HG02571 (cell line): ENCODE measurements at regions not wholly inside any gene's neighbourhood (a gene's known extent, or its start where the extent isn't known, plus 50 kb on each side); places are given as distances from the start of the nearest gene placed in this dataset.

Source experiments
- ATAC-seq: cut with Tn5 transposase; IDR thresholded peaks from one replicate; pipeline ENCODE4 v1.9.1; 2021; ENCODE audit warnings: mild to moderate bottlenecking, moderate library complexity; ENCODE audit not compliant: unreplicated experiment

DNA sequence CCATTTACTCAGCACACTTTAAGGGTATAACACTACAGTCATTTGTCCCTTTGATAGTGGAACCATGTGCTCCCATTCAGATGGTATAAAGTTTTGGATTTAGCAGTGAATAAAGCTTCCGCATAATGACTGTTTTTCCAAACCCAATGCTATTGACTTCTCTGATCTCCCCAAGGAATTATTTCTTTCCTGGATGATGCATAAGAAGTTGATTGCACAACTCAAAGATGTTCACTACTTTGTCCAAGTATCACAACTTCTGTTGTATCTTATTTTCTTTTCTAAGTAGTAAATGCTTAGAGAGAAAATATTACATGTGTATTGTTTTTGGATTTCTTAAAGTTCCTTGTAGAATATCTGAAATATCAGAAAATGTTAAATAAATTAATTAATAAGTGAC is 300.2 kb downstream of the GPM6A start:
- no peak for ATAC-seq

DNA sequence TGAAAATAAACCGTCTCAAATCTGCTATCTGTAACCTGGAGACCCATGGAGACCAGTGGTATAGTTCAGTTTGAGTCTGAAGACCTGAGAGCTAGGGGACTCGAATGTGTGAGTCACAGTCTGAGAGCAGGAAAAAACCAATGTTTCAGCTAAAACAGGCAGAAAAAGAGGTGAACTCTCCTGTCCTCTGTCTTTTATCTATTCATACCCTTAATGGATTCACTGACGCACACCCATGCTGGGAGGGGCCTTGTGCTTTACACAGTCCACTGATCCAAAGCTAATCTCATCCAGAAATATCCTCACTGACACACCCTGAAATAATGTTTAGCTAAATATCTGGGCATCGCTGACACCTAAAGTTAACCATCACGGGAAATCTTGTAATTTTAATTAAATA is 297.9 kb downstream of the GPM6A start:
- ATAC-seq = no peak

DNA sequence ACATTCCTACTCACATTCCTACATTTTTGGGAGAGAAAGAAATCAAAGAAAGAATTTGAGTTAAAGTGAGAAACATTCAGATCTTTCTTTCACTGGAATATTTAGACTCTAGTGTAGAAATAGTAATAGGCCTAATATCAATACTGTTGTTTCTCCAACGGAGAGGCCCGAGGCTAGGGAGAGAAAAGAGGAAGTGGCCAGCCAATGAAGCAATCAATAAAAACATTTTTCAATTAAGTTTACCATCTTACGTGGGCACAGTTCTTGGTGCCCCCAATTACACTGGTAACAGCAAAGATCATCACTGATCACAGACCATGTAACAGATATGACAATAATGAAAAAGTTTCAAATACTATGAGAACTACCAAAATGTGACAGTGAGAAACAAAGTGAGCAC is 281.4 kb downstream of the GPM6A start:
- no peak for ATAC-seq

DNA sequence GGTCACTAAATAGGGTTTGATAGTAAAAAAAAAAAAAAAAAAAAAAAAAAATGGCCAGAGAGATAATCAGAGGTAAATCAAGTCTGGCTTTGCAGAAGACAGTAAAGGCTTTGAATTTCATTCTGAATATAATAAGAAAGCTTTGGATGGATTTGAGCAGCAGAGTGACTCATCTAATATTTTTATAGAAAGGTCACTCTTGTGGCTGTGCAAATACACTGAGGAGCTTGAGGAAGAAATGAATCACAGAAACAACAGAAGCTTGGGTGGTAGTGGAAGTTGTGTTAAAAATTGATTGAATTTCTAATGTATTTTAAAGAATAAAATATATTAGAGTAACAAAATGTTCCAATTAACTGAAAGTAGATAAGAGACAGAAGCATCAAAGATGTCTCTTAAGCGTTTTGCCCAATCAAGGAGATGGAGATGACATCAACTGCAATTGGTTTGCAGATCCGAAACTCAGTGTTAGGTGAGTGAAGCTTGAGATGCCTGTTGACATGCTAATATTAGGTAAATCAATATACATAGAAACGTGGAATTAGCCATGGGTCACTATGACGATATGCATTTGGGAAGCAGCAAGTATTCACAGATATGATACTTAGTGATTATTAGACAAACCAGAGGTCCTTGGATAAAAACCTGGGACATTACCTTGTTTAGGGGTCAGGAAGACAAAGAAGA is 280.5 kb downstream of the GPM6A start:
- ATAC-seq = no peak

DNA sequence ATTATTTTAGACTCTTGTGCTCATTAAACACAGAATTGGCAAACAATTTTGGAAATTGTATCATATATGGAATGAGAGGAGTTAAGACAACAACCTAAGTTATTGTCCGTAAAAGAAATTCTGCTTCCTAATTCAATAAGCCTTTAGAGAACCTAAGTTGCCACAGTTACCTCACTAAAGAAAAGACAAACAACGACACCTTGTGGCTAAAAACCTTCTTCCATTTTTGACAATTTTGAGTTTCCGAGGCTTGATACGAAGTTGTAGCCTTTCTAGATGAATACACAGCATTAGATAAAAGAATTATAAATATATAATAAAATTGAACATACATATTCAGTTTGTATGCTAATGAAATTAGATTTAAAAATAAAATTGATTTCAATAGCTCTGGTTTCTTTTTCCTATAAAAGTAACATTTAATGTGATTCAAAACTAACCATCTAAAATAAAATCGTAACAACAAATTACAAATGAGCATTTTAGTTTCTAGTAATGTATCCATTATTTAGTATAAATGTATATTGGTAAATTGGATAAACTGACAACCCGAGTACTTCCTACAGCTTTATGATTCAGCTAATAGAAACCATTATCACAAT is 275.1 kb downstream of the GPM6A start:
- ATAC-seq = peak; percentile 56

DNA sequence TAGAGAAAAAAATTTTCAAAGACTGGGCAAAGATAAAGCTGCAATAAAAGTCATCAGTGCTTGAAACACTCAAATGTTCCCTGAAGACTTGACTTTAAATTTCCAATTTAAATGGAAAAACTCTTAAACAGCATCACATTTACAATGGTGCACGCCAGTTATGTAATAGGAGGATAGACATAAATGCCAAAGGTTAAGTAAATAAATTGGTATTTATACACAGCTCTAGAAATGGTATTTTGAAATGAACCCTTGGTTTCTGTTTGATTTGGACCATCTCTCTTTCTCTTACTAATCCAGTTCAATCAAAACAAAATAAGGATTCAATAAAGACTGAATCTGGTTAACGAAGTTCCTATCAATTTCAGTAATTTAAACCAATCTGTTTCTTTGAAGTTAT is 272.6 kb downstream of the GPM6A start:
- no peak for ATAC-seq

DNA sequence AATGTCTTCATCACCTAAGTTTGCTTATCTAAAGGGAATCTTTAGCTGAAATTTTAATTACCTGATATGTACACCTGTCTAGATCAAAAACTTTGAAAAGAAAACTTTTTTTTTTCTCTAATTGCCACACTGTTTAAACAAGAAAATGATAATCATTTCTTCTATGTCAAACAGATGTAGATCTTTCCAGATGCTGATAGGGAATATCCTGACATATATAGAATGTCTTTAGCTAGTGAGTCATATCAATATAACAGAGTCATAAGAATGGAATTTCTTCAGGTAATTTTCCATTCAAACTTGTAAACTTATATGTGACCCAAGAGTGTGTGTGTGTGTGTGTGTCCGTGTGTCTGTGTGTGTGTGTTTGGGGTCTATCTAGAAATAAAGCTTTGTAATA is 271.9 kb downstream of the GPM6A start:
- no peak for ATAC-seq

DNA sequence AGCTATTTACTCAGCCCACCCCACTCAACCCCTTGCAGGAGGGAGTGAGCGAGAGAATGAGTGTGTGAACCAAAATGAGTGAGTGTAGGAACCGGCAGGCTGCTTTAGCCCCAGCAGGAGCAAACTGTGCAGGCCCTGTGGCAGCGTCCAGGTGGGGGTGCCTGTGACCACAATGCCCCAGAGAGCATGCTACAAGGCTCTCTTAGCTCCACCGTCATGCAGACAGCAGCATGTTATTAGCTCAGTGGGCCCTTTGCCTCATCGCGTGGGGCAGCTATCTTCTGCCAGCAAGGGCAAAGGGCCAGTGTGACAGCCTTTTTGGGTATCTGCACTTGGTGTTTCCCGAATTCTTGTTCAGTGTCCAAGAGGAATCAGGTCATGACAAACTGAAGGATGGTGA is 271.3 kb downstream of the GPM6A start:
- ATAC-seq = no peak

DNA sequence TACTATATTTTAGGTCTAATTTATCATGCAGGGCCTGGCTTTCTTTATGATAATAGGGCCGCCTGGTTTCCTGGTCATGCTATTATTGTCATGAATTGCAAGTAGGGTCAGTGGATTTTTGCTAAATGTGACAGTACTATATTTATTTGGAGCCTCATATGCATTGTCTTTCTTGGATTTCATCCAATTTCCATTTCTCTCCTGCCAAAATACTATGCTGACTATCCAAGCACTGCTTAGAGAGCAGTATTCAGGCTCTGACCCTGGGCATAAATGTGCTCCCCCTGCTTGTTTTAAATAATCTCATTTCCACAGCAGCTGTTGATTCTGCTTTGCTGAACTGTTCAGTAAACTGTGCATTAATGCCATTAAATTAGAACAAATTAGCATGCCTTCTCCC is 269.3 kb downstream of the GPM6A start:
- ATAC-seq = no peak

DNA sequence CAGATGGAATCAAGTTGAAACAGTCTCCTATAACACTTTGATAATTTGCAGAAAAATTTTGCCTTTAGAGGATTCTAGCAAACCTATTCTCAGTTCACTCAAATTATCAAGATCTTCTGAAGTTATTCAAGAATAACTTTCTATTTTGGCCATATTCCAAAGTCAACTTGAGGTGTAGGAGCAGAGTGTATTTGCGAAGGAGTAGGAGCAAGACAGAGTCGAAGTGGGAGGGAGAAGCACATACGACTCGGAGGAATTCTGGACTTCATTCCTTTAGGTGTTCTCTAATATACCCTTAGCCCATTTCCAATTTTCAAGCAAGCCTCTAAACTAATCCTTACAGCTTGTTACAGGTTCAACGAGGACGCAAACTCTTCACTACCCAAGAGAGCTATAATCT is 252.9 kb downstream of the GPM6A start:
- ATAC-seq = no peak

DNA sequence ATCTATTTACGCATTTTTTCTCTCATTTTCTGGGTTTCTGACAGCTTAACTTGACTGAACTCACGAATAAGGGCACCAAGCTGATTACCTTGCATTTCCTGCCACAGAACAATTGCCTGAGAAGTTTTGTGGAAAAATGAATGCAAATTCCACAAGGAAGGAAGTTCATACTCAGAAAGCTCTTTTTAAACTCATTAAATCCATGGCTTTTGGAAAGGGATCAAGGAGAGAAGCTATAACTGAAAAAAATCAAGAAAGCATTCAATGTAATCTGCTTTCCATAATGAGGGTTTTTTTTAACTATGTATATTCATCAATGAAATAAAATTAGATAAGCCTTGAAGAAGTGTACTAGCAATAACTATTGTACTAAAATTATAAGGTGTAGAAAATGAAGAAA is 252.5 kb downstream of the GPM6A start:
- ATAC-seq = no peak

DNA sequence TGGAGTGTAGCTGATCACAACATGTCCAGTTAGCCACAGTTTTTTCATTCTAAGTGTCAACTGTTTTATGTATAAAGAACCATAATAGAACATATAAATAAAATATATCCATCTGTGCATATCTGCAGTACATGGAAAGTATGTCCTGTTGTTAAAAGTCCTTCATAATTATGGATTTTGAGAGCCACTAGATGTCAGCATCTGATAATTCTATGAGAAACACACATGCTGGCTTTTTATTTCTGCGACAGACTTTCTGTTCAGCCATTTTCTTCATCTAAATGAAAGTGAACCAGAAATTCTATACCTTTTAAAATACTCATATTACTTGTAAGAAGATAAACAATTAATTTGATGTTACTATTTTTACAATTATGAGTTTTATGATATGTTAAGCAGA is 251.5 kb downstream of the GPM6A start:
- no peak for ATAC-seq

DNA sequence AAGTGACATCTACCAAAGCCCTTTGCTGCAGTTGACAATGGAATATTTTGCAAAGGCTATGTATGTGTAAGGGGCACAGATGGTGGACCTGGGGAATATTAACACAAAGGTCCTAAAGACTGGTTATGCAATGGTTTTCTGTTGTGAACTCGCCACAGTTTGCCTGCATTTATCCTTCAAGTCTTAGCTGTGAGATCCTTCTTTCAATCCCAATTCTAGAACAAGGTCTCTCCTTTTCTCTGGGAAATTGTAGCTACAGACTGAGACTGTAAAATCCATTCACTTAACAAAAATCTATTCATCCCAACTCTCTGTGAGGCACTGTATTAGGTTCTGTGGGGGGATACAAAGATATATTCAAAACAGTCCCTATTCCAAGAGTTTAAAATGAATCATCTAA is 250.4 kb downstream of the GPM6A start:
- no peak for ATAC-seq

DNA sequence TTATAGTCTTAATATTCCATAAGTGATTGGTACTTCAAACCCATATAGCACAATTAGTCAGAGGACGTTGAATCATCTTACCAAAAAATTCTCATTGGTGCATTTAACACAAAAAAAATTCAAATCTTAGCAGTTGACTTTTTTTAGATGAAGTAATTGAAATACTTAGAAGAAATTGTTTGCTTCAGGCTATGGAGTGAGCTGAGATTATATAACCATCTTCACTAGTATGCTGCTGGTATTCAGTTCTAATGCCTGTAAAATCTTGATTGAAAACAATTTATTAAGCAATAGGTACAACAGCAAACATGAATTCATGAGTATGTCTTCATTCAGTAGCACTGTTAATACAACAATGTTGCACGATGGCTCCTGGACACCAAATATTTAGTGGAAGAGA is 250.0 kb downstream of the GPM6A start:
- ATAC-seq = no peak

DNA sequence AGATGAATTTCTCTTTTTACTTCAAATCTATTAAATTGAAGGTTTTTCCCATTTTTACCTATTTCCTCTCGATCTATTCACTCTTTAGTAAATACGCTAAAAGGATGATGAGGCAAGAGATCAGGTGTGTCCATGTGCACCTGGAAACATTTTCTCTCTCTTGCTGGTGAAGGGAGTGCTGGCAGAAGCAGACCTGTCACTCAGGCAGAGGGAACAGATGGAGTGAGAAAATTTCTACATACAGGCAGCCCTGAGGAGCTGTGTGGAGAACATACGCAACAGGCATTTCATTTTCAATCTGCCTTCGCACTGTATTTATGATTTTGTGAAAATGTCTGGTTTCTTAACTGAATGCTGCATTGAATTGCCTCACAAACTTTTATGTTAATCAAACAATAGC is 249.5 kb downstream of the GPM6A start:
- no peak for ATAC-seq
